ENCODE measurements at regions not wholly inside any gene's neighbourhood (a gene's known extent, or its start where the extent isn't known, plus 50 kb on each side); places are given as distances from the start of the nearest gene placed in this dataset.

- TF ChIP-seq ZBTB7A (IDR thresholded peaks at IDR 0.05; ENCODE audit: low read depth): no peak
- no peak for TF ChIP-seq YY1 (IDR thresholded peaks at IDR 0.05; ENCODE audit: low read depth)
- TF ChIP-seq CEBPB (IDR thresholded peaks at IDR 0.05): no peak
- TF ChIP-seq NFIC (IDR thresholded peaks at IDR 0.05): no peak
- TF ChIP-seq CREB1 (IDR thresholded peaks at IDR 0.05; ENCODE audit: low read depth): no peak
- no peak for TF ChIP-seq RAD21 (IDR thresholded peaks at IDR 0.05; ENCODE audit: low read depth)
- TF ChIP-seq, protein P1, sequence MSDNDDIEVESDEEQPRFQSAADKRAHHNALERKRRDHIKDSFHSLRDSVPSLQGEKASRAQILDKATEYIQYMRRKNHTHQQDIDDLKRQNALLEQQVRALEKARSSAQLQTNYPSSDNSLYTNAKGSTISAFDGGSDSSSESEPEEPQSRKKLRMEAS (IDR thresholded peaks at IDR 0.05): no peak
- no peak for TF ChIP-seq TCF12 (IDR thresholded peaks at IDR 0.05; ENCODE audit: low read depth)
These were observed 58.2 kb upstream of the TP63 start for GRCh38 chr3:189573004-189573403.

DNA sequence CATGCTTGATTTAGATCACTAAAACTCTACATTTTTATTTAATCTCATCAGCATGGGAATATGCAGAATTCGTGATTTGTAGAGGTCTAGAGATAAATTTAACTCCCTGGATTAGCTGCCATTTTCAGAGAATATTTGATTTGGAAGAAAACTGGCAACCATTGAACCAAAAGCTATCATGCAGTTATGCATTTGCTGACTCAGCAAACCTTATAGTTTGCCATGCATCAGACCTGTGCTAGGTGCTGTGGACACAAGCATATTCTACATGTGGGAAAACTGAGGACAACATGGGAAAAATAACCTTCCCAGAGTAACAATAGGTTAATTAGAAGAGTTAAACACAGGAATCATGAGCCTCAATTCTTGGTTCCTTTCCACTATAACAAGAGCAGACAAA is 54.7 kb upstream of the TP63 start:
- no peak for TF ChIP-seq ZBTB7A (IDR thresholded peaks at IDR 0.05; ENCODE audit: low read depth)

GRCh38 chr3:189577050-189577951 is 53.9 kb upstream of the TP63 start:
- TF ChIP-seq CEBPB (IDR thresholded peaks at IDR 0.05): 0 out of 2 replicates have a peak, but pooled peaks have one; percentile 27
- TF ChIP-seq FOXM1 (IDR thresholded peaks at IDR 0.05; ENCODE audit: borderline replicate concordance, low read depth): no peak
- no peak for TF ChIP-seq ZBTB7A (IDR thresholded peaks at IDR 0.05; ENCODE audit: low read depth)
- no peak for TF ChIP-seq EP300 (IDR thresholded peaks at IDR 0.05; ENCODE audit: borderline replicate concordance)
- no peak for TF ChIP-seq RAD21 (IDR thresholded peaks at IDR 0.05; ENCODE audit: low read depth)

- TF ChIP-seq TCF12 (IDR thresholded peaks at IDR 0.05; ENCODE audit: low read depth) (no peak), EGR1 (IDR thresholded peaks at IDR 0.05) (no peak), REST (IDR thresholded peaks at IDR 0.05; ENCODE audit: low read depth) (no peak), CREB1 (IDR thresholded peaks at IDR 0.05; ENCODE audit: low read depth) (no peak), TAF1 (IDR thresholded peaks at IDR 0.05; ENCODE audit: low read depth) (no peak), RAD21 (IDR thresholded peaks at IDR 0.05; ENCODE audit: low read depth) (no peak), YY1 (IDR thresholded peaks at IDR 0.05; ENCODE audit: low read depth) (no peak), TEAD4 (IDR thresholded peaks at IDR 0.05) (no peak), FOXM1 (IDR thresholded peaks at IDR 0.05; ENCODE audit: borderline replicate concordance, low read depth) (no peak), EP300 (IDR thresholded peaks at IDR 0.05; ENCODE audit: borderline replicate concordance) (no peak), NFIC (IDR thresholded peaks at IDR 0.05) (no peak)
- TF ChIP-seq, protein P1 (IDR thresholded peaks at IDR 0.05): no peak
These were observed 51.0 kb upstream of the TP63 start for GRCh38 chr3:189580190-189580589.

Measured in Ishikawa (cell line).